ENCODE measurements at regions not wholly inside any gene's neighbourhood (a gene's known extent, or its start where the extent isn't known, plus 50 kb on each side); places are given as distances from the start of the nearest gene placed in this dataset.

GRCh38 chr3:21847005-21847404 is 96.0 kb upstream of the ZNF385D start:
- H3K4me3 ChIP-seq: no peak overlapping the region
- H3K27me3 ChIP-seq: no peaks in the 10 kb centered on the region
- H3K36me3 ChIP-seq: no peaks in the 10 kb centered on the region
- no peak for TF ChIP-seq CTCF (IDR thresholded peaks at IDR 0.05)
- no peak for TF ChIP-seq EP300 (IDR thresholded peaks at IDR 0.05)
- TF ChIP-seq POLR2A (IDR thresholded peaks at IDR 0.05): no peak
- no peaks in the 10 kb centered on the region for H3K4me1 ChIP-seq
- 82 to 86% methylated on average over 2 of the region's 2 CpGs for WGBS, 2 donors
- DNase-seq (ENCODE audit: low spot score in 2 of 2): no peak
- no peak overlapping the region for H3K27ac ChIP-seq
- H3K9me3 ChIP-seq: no peaks in the 10 kb centered on the region

- no peak overlapping the region for H3K27ac ChIP-seq
- no peak overlapping the region for H3K4me3 ChIP-seq
- H3K27me3 ChIP-seq: no peaks in the 10 kb centered on the region
- TF ChIP-seq EP300 (IDR thresholded peaks at IDR 0.05): no peak
- TF ChIP-seq POLR2A (IDR thresholded peaks at IDR 0.05): no peak
- no peak for TF ChIP-seq CTCF (IDR thresholded peaks at IDR 0.05)
- no peak for DNase-seq (ENCODE audit: low spot score in 2 of 2)
- no peaks in the 10 kb centered on the region for H3K36me3 ChIP-seq
- no peaks in the 10 kb centered on the region for H3K4me1 ChIP-seq
- H3K9me3 ChIP-seq: no peaks in the 10 kb centered on the region
- WGBS, 2 donors: 53 to 60% methylated on average over 10 of the region's 10 CpGs
These were observed 108.4 kb upstream of the ZNF385D start for GRCh38 chr3:21859124-21860081.

- Histone ChIP-seq H3K36me3 (no peaks in the 10 kb centered on the region), H3K27me3 (no peaks in the 10 kb centered on the region), H3K4me1 (no peaks in the 10 kb centered on the region), H3K4me3 (no peak overlapping the region), H3K27ac (no peak overlapping the region), H3K9me3 (no peaks in the 10 kb centered on the region)
- DNase-seq (ENCODE audit: low spot score in 2 of 2): no peak
- TF ChIP-seq POLR2A (IDR thresholded peaks at IDR 0.05) (no peak), CTCF (IDR thresholded peaks at IDR 0.05) (no peak), EP300 (IDR thresholded peaks at IDR 0.05) (no peak)
- WGBS, 2 donors: 54 to 63% methylated on average over 1 of the region's 1 CpG
These were observed 109.1 kb upstream of the ZNF385D start for GRCh38 chr3:21860082-21860475.

- 76 to 89% methylated on average over 1 of the region's 1 CpG for WGBS, 2 donors
- Histone ChIP-seq H3K4me1 (no peaks in the 10 kb centered on the region), H3K27me3 (no peaks in the 10 kb centered on the region), H3K9me3 (no peaks in the 10 kb centered on the region), H3K36me3 (no peaks in the 10 kb centered on the region), H3K4me3 (no peak overlapping the region), H3K27ac (no peak overlapping the region)
- TF ChIP-seq EP300 (IDR thresholded peaks at IDR 0.05): no peak
- no peak for TF ChIP-seq POLR2A (IDR thresholded peaks at IDR 0.05)
- TF ChIP-seq CTCF (IDR thresholded peaks at IDR 0.05): no peak
- DNase-seq (ENCODE audit: low spot score in 2 of 2): no peak
These were observed 109.6 kb upstream of the ZNF385D start for GRCh38 chr3:21860657-21861056.

GRCh38 chr3:21876782-21877181 is 125.8 kb upstream of the ZNF385D start:
- H3K4me3 ChIP-seq: no peak overlapping the region
- H3K27ac ChIP-seq: no peak overlapping the region
- H3K27me3 ChIP-seq: no peaks in the 10 kb centered on the region
- H3K36me3 ChIP-seq: no peaks in the 10 kb centered on the region
- peaks cover 0 to 5% (median 0%) of the 10 kb centered on the region in 4 donors for H3K9me3 ChIP-seq
- H3K4me1 ChIP-seq: no peaks in the 10 kb centered on the region
- 69 to 74% methylated on average over 2 of the region's 2 CpGs for WGBS, 2 donors
- no peak for DNase-seq (ENCODE audit: low spot score in 2 of 2)
- TF ChIP-seq EP300 (IDR thresholded peaks at IDR 0.05): no peak
- no peak for TF ChIP-seq POLR2A (IDR thresholded peaks at IDR 0.05)
- TF ChIP-seq CTCF (IDR thresholded peaks at IDR 0.05): no peak
